Testis (tissue), 2 donors: ENCODE measurements at regions not wholly inside any gene's neighbourhood (a gene's known extent, or its start where the extent isn't known, plus 50 kb on each side); places are given as distances from the start of the nearest gene placed in this dataset.
A peak's percentile ranks its signal among the peaks of the same experiment; 100 is the strongest.

Experiments
- DNase-seq: peaks from one replicate; pipeline ENCODE4 v3.0.0-alpha.2; 2019
- H3K27ac ChIP-seq, 2 donors: fragments of 200-600 bp; sonication (generic); one replicate each; pipeline ENCODE4 v1.5.1; 2019
- H3K27me3 ChIP-seq: fragments of 200-600 bp; sonication (generic); one replicate; pipeline ENCODE4 v1.5.1; 2019
- H3K36me3 ChIP-seq: fragments of 200-600 bp; sonication (generic); one replicate; pipeline ENCODE4 v1.5.1; 2017; ENCODE audit warnings: low read depth; ENCODE audit errors: missing control alignments
- H3K4me1 ChIP-seq: fragments of 200-600 bp; sonication (generic); one replicate; pipeline ENCODE4 v1.5.1; 2019
- H3K4me3 ChIP-seq, 2 donors: fragments of 200-600 bp; sonication (generic); one replicate each; pipeline ENCODE4 v1.5.1; 2017 to 2019
- H3K9me3 ChIP-seq: fragments of 200-600 bp; sonication (generic); one replicate; pipeline ENCODE4 v1.5.1; 2017
- CTCF ChIP-seq, 3 experiments: fragments of 450-650 bp in 2 of 3; fragments of 200-600 bp in 1 of 3; sonication (generic) in 1 of 3; IDR thresholded peaks; one replicate each; pipeline ENCODE4 v1.5.1; 2016 to 2019; ENCODE audit warnings: antibody characterized with exemption in 3 of 3, mild to moderate bottlenecking in 2 of 3, moderate library complexity in 1 of 3
- POLR2A ChIP-seq: fragments of 450-650 bp; IDR thresholded peaks from one replicate; pipeline ENCODE4 v1.6.1; 2017; ENCODE audit warnings: antibody characterized with exemption, mild to moderate bottlenecking, moderate library complexity
- WGBS, 2 donors: methylation state at CpG; one replicate each; pipeline ENCODE4 v1.1.5; 2018; 5-methylcytosine and 5-hydroxymethylcytosine counted together
- intact Hi-C: fragments of 100-400 bp; cut with DNase I; formaldehyde crosslinking; loops from one replicate; pipeline ENCODE4 v1.15.1; 2023; ENCODE audit warnings: low total_unique reads

GRCh38 chr6:100100776-100101175, 106.8 kb upstream of the MCHR2 start:
- no peak overlapping the region for H3K4me3 ChIP-seq
- no peaks in the 10 kb centered on the region for H3K27me3 ChIP-seq
- no peaks in the 10 kb centered on the region for H3K36me3 ChIP-seq
- intact Hi-C loops: no loop called here
- no peaks in the 10 kb centered on the region for H3K9me3 ChIP-seq
- no peak overlapping the region for H3K27ac ChIP-seq
- no peak for DNase-seq
- no peak for TF ChIP-seq POLR2A
- TF ChIP-seq CTCF (IDR thresholded peaks at IDR 0.05): no peak
- no peaks in the 10 kb centered on the region for H3K4me1 ChIP-seq

GRCh38 chr6:100099189-100100074, 105.4 kb upstream of the MCHR2 start:
- intact Hi-C loops: no loop called here
- TF ChIP-seq CTCF (IDR thresholded peaks at IDR 0.05) (peak in 1 of 3 experiments; percentile 45), POLR2A (no peak)

GRCh38 chr6:100096936-100097335, 102.9 kb upstream of the MCHR2 start:
- Histone ChIP-seq H3K27me3 (no peaks in the 10 kb centered on the region), H3K9me3 (no peaks in the 10 kb centered on the region), H3K4me1 (no peaks in the 10 kb centered on the region), H3K4me3 (no peak overlapping the region), H3K27ac (no peak overlapping the region), H3K36me3 (no peaks in the 10 kb centered on the region)
- no peak for DNase-seq
- intact Hi-C loops: no loop called here
- TF ChIP-seq POLR2A: no peak
- no peak for TF ChIP-seq CTCF (IDR thresholded peaks at IDR 0.05)

More at GRCh38 chr6:100099189-100100074, 105.4 kb upstream of the MCHR2 start:
- no peaks in the 10 kb centered on the region for H3K36me3 ChIP-seq
- no peaks in the 10 kb centered on the region for H3K9me3 ChIP-seq
- WGBS, 2 donors: 43 to 49% methylated on average over 4 of the region's 4 CpGs
- no peaks in the 10 kb centered on the region for H3K27me3 ChIP-seq
- no peak for DNase-seq
- no peaks in the 10 kb centered on the region for H3K4me1 ChIP-seq
- H3K27ac ChIP-seq: no peak overlapping the region
- H3K4me3 ChIP-seq: no peak overlapping the region

GRCh38 chr6:100096341-100096740, 102.3 kb upstream of the MCHR2 start:
- Histone ChIP-seq H3K27ac (no peak overlapping the region), H3K36me3 (no peaks in the 10 kb centered on the region), H3K9me3 (no peaks in the 10 kb centered on the region), H3K4me3 (no peak overlapping the region), H3K27me3 (no peaks in the 10 kb centered on the region), H3K4me1 (no peaks in the 10 kb centered on the region)
- DNase-seq: no peak
- no peak for TF ChIP-seq POLR2A
- no peak for TF ChIP-seq CTCF (IDR thresholded peaks at IDR 0.05)
- WGBS, 2 donors: 61 to 79% methylated on average over 2 of the region's 2 CpGs
- intact Hi-C loops: no loop called here

GRCh38 chr6:100093405-100093804, 99.4 kb upstream of the MCHR2 start:
- Histone ChIP-seq H3K4me1 (no peaks in the 10 kb centered on the region), H3K4me3 (no peak overlapping the region), H3K36me3 (no peaks in the 10 kb centered on the region), H3K27ac (no peak overlapping the region), H3K9me3 (no peaks in the 10 kb centered on the region), H3K27me3 (no peaks in the 10 kb centered on the region)
- no peak for TF ChIP-seq POLR2A
- no peak for TF ChIP-seq CTCF (IDR thresholded peaks at IDR 0.05)
- DNase-seq: no peak
- intact Hi-C loops: no loop called here
- 90 to 92% methylated on average over 5 to 6 of the region's 6 CpGs for WGBS, 2 donors
